GM19467 (cell line): ENCODE measurements at regions not wholly inside any gene's neighbourhood (a gene's known extent, or its start where the extent isn't known, plus 50 kb on each side); places are given as distances from the start of the nearest gene placed in this dataset.
"Not testable (repeated sequence)": the region's sequence is repeated elsewhere in the genome, so short reads cannot be mapped to it uniquely, and the experiment has no call there.

Experiments used
- ATAC-seq: cut with Tn5 transposase; IDR thresholded peaks from one replicate; pipeline ENCODE4 v1.9.1; 2021; ENCODE audit warnings: mild to moderate bottlenecking, moderate library complexity; ENCODE audit not compliant: unreplicated experiment

DNA sequence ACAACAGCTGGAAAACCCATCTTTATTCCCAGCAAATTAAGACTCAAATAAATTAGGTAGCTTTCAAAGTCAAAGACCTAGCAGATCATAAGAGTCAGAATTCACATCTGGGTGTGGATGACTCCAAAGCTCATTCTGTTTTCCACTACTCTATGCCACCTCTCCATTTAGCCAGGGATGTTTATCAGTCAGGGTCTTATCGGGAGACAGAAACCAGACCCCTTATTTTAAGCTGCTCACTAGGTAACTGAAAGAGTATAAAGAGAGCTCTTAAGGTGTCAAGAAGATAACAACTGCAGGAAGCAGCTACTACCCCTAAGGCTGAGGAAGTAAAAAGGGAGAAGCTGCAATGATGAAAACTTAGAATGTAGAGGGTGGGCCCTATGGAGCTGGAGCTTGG, 333.7 kb upstream of the KLF3 start:
- ATAC-seq, result no peak

DNA sequence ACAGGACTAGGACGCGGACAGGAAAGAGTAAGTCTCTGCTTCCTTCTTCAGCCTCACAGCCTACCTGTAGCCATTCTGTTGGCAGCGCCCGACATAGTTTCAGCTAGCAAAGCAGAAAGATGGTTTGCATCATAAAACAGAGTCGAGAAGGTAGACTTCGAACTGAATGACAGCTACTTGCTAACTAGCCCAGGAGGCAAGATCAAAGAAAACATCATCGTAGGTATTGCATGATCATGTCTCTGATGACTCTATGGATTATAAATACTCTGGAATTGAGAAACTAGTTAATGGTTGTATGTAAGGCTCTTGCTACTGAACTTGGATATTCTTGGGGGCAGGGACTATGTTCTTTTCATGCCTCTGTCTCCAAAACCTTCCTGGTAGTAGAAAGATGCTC, 333.1 kb upstream of the KLF3 start:
- ATAC-seq, result no peak

DNA sequence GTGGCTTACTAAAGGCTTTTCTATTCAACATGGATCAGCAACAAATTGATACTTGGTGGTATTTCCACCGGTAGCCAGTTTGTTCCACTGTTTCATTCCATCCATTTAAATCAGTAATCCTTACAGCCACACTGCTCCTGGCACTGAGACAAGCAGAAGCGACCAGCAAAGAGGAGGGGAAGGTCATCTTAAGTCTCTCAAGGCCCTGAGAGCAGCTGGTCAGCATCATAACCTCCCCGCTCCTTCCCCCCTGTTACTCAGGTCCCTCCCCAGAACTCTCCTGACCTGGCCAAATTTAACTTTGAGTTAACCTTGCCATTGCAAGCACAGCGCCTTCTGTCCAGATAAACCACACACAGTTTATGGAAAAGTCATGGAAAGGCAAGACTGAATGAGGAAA, 331.3 kb upstream of the KLF3 start:
- no peak for ATAC-seq

DNA sequence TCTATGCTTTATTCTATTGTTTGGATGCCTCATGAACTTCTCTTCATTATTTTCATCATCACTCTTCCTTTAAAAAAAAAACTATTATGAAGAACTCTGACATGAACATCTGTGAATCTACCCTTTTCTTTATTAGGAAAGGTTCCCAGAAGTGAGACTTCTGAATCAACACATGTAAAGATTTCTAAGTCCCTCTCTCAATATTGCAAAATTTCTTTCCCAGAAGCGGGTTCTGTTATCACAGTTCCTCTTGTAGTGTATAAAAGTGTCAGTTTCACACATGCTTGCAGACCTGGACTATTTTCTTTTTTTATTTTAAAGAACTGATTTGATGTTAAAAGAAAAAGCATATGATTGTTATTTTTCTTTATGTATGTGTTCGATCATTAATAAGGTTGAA, 330.8 kb upstream of the KLF3 start:
- ATAC-seq, result no peak

DNA sequence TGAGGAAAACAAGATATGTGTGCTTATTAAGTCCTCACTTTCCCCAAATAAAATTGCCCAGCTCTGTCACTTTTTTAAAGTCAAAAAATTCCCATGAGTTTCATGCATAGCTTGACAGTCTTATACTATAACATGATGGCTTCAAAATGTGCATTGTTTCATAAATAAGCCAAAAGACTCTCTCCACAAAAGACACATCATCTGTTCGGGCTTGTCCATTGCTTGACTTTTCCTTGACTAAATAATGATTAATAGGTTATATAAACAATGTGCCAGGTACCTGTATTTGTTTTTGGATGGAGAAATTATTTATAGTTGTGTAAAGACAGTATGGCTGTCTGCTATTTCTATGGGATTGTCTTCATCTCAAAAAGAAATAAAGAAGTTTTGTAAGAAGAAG, 329.2 kb upstream of the KLF3 start:
- no peak for ATAC-seq

DNA sequence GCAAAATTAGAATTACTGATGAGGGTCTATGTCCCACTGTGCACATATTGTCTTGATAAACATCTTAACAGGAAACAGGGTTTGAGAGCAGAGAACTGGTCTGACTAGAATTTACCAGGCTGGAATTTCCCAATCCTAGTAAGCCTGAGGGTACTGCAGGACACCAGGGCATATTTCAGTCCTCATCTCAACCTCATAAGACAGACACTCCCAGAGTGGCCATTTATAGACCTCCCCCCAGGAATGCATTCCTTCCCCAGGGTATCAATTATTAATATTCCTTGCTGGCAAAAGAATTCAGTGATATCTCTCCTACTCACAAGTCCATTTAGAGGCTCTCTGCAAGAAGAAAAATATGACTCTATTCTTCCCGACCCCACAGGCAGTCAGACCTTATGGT, 325.1 kb upstream of the KLF3 start:
- ATAC-seq, result not testable (repeated sequence)

DNA sequence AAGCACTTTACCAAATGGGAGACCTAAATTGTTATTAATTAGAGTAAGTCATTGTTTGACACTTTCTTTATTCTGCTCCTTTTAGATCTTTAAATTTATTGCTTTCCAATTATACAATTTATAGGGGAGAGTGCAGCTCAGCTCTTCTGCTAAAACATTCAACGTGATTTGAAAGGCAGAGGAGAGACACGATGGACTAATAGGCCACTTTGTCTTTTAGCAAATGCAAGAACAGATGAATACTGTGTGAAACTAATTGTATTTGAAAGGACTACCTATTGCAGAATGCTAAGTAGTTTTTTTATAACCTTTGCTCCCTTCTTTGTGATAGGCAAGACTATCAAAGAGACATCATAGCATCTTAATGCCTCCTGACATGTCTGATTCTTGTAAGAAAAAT, 320.4 kb upstream of the KLF3 start:
- no peak for ATAC-seq

DNA sequence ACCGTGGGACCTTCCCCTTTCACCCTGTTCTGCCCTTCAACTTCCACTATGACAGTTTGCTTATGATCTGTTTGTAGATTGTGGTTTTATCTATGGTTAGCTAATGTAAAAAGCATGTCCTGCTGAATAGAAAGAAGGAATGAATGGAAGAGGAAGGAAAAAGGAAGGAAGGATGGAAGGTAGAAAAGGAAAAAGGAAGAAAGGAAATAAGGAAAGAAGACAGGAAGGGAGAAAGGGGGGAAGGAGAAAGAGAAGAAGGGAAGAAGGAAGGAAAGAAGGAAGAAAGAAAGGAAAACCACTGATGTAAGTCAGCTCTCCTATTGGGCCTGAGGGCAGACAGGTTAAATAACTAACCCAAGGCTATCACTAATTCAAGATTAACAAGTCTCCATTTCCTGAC, 319.1 kb upstream of the KLF3 start:
- ATAC-seq, result no peak

DNA sequence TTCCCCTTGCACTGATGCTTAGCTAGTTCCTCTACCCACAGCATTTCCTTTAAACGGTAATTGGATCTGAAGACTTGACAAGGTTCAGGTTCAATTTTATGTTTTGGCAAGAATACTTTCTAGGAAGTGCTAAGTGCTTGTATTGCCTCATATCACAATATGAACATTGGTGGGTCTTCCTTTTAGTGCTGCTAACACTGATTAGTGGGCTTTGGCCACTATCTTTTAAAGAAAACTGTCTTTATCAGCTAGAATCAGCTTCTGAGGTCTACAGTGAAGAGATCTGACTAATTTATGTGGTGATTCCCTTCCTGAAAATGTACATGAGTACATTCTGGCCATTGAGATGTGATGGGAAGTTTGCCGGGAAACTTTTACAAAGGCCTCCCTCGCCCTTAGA, 316.7 kb upstream of the KLF3 start:
- ATAC-seq, result no peak

DNA sequence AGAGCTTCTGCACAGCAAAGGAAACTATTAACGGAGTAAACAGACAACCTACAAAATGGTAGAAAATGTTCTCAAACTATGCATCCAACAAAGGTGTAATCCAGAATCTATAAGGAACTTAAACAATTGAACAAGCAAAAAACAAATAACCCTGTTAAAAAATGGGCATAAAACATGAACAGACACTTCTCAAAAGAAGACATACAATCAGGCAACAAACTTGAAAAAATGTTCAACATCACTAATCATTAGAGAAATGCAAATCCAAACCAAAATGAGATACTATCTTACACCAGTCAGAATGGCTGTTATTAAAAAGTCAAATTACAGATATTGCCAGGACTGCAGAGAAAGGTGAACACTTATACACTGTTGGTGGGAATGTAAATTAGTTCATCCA, 309.6 kb upstream of the KLF3 start:
- ATAC-seq, result no peak

DNA sequence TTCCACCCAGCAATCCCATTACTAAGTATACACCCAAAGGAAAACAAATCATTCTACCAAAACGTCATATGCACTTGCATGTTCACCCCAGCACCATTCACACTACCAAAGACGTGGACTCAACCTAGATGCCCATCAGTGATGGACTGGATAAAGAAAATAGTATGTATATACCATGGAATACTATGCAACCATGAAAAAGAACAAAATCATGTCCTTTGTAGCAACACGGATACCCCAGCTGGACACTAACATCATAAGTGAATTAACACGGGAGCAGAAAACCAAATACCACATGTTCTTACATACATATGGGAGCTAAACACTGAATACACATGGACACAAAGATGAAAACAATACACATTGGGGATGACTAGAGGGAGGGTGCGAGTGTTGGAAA, 309.1 kb upstream of the KLF3 start:
- ATAC-seq, result no peak

DNA sequence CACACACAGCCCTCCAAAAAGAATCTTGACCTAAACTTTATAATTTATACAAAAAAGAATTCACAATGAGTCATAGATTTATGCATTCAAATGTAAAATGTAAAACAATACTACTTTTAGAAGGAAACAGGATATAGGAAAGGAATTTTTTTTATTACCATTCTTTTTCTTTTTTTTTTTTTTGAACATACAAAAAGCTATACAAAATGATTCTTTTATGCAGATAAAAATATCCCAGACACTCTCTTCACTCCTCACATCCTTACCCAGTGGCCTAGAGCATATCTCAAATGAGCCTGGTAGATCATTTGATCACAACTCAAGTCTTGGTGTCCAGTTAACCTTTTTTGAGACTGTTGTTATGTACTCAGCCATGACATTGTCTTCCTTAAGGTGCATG, 307.3 kb upstream of the KLF3 start:
- no peak for ATAC-seq

DNA sequence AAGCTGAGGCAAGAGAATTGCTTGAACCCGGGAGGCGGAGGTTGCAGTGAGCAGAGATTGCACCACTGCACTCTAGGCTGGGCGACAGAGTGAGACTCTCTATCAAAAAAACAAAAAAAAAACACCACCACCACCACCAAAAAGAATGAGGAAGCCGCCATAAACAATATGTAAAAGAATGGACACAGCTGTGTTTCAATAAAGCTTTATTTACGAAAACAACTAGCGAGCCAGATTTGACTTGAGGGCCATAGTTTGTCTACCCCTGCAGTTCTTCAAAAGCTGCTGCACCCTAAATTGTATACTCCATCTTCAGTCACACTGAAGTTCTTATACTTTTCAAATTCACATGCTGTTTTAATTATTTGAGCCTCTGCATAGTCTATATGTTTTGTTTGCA, 306.5 kb upstream of the KLF3 start:
- no peak for ATAC-seq

DNA sequence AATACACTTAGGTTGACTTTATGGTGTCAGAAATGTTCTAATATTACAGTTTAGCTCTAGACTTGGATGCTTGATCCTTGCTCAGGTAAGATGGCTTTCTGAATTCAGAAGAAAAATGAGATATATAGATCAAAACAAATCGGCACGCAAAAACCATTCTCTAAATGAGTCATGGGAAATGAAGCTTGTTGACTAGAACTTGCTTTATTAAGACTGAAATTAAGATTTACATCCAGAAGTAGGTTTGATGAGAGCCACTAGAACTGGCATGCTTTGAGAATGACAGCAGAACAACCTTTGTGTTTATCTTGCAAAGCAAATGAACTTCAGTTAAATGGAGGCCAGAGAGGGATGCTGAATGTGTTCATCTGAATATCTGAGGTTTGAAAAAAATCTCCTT, 304.9 kb upstream of the KLF3 start:
- ATAC-seq, result no peak

DNA sequence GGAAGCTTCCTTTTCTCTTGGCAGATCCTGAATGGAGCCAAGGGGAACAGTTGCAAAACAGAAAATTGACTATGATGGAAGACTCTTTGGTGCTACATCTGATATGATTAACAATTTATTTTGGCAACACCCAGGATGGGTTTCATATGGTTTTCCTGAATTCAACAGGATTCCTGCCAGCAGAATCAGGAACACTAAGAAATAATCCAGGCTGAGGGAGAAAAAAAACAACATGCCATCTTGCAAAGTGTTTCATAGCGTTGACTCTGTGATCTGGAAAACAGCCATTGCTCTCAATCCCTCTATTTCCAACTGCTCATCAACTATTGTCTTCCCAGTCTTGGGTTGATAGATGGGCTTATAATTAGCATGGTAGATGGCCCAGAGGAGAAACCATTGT, 303.8 kb upstream of the KLF3 start:
- ATAC-seq, result no peak

DNA sequence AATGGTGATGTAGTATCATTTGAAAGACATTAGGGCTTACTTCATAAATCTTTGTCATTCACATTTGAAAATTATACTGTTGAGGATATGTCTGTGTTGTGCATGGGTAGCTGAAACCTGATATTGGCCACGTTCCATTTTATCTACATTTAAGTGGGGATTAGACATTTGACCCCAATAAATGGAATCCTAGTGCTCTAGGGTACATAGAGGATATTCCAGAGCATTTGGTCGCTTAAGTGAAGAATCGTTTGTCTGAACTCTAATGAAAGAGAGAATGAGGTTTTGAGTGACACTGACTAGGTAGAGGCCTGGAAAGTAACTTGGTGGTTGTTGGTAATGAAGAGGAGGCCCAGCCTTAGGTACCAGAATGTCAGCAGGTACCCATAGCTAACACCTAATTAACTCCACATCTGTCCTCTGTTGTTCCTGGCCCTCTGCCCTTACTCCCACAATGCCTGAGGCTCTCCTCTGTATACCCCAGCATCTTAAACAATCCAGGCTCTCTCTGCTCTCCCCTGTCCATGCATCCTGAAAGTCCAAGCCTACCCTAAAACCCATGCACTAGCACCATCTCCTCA, 299.5 kb upstream of the KLF3 start:
- ATAC-seq, result no peak

DNA sequence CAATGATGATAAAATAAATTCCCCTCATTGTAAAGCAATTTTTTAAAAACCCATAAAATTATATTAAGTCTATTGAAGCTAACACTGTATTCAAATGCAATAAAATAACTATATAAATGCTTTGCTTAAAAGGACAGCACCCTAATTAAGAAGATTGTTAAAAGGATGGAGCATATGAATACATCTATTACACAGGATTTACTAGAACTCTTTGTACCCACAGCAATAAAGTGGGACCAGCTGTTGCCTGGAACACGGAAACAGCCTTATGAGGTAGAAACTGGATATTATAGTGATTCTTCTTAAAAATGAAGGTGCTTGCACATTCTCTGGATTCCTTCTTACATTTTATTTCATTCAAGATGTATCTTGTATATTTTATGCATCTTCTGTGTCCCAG, 298.7 kb upstream of the KLF3 start:
- ATAC-seq, result no peak

DNA sequence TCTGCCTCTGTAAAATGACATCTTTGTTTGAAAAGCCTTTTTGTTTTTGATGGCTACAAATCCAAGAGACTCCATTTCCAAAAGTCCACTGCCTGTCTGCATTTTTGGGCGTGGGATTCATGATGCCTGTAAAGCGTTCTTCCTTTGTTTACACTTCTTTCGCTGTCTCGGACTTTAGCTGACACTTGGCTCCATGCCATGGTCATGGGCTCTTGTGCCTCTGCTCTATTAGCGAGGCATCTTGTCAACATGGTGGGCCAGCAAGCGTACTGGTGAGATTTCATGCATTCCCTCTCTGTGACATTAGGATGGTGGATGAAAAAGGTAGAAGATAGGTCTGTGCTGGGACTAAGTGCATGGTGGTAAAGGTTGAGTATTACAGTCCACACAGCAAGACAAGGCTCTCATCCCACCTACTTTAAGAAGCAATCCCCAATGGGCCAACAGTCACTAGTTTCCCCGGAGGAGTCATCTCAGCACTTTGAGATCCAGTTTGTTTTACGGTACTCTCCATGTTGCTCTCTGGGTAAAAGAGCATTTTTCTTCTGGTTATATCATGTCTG, 298.2 kb upstream of the KLF3 start:
- no peak for ATAC-seq

DNA sequence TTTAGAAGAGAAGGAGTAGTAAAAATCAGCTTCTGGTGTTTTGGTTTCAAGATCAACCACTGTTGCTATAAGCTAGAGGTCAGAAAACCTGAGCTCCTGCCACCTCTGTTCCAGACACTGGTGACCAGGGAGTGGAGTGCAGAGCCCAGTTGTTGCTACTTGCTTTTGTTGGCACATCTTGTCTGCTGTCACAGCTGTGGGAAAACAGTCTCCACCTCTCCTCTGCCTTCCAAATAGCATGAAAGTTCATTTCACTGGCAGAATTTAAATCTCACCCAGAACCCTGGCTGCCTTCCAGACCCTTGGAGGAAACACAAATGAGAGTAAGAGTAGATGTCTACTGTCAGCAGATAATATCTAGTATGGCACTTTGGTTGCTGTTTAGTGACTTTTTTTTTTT, 297.5 kb upstream of the KLF3 start:
- no peak for ATAC-seq

DNA sequence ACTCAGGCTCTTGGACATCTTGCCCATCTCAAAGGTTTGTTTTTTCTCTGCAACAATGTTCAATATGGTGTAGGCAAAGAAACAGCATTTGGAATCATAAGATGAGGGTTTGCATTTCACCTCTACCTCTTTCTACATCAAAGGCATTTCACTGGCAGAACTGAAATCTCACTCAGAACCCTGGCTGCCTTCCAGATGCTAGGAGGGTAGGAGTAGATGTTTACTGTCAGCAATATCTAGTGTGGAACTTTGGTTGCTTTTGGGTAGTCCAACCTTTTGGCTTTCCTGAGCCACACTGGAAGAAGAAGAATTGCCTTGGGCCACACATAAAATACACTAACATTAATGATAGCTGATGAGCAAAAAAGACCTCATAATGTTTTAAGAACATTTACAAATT, 297.0 kb upstream of the KLF3 start:
- no peak for ATAC-seq

DNA sequence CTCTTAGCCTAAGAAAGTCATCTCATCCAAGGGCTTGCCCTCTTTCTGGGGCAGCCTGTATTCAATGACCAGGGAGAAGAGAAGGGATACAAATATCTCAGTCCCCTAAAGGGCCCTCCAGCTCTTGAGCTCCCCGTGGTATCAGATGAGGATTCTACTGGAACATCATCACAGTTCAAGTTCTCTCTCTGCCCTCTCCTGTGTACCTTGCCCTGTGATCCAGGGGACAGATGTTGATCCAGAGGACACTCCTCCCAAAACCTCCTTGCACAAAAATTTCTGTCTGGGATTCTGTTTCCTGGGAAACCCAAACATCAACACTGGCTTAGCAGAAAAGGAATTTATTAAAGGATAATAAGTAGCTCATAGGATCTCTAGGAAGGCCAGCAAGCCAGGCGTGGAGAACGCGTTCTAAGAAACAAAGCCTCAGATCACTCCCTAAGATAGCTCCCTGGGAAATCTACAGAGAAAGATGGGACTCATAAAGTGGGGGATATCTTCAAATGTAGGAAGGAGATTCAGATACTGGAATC, 296.3 kb upstream of the KLF3 start:
- no peak for ATAC-seq

DNA sequence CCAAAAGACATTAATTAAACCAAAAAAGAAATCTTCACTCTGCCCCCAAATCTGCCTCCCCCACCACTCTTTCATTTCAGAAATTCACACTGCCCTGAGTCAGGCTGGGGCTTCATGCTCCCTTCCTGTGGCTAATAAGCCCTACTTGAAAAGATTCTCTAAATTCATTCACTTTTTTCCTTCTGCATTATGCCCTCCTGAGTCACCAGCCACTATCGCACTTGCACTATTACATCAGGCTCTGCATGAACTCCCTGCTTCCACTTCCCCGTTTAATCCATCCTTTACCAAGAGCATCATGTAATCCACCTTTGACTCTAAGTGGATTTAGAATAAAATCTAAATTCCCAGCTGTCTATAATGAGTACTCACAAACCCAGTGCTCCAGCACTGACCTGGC, 295.4 kb upstream of the KLF3 start:
- ATAC-seq, result no peak

DNA sequence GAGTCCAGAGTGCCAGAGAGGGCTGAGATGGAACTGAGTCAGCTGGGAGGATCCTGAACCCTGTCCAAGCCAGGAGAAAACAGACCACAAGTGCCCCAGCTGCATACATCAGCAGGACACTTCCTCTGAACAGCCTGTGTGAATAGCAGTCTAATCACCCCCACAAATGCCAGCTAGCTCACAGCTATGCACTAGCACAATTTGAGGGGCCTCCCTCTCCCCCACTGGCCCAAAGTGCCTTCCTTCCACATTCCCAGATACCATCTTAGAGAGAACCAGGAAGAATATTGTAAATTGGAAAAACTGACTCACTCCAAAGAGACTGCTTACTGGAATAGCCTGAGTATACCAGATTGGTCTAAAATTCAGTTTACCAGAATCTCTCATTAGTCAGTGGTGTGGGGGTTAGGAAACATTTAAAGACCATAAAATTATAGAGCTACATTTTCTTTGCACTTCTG, 292.6 kb upstream of the KLF3 start:
- no peak for ATAC-seq
